ENCODE measurements at regions not wholly inside any gene's neighbourhood (a gene's known extent, or its start where the extent isn't known, plus 50 kb on each side); places are given as distances from the start of the nearest gene placed in this dataset.

DNA sequence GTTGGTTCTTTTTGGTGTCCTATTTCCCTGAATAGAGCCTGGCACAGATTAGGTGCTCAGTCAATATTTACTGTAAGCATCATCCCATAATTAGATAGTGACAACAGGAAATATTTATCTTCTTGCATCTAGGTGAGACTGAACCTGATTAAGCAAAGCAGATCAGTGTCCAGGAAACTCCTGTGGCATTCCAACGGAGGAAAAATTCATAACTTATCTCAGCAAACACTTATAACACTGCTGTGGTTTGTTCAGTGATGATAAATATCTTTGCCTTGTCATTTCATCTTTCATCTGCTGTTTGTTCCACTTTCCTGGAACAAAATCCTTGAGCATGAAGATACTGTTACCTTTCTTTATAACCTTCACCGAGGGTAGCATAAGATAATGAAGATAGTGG is 1160.3 kb upstream of the AUTS2 start:
- Histone ChIP-seq H3K4me3 (ENCODE audit: low read length) (no peak overlapping the region), H3K27me3 (ENCODE audit: control insufficient read depth, insufficient read depth, low read length) (no peaks in the 10 kb centered on the region), H3K9me3 (ENCODE audit: control insufficient read depth, low read depth, low read length) (no peaks in the 10 kb centered on the region), H3K36me3 (ENCODE audit: control insufficient read depth, low read depth, low read length) (no peaks in the 10 kb centered on the region), H3K27ac (ENCODE audit: low read length) (no peak overlapping the region), H3K4me1 (ENCODE audit: control insufficient read depth, low read depth, low read length) (no peaks in the 10 kb centered on the region), H3K9ac (ENCODE audit: low read length) (no peak overlapping the region)

DNA sequence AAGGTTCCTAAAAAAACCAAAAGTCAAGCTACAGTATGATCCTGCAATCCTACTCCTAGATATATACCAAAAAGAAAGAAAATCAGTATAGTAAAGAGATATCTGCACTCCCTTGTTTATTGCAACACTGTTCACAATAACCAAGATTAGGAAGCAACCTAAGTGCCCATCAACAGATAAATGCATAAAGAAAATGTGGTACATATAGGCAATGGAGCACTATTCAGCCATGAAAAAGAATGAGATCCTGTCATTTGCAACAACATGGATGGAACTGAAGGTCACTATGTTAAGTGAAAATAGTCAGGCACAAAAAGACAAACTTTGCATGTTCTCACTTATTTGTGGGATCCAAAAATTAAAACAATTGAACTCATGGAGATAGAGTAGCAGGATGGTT is 1159.5 kb upstream of the AUTS2 start:
- H3K27ac ChIP-seq (ENCODE audit: low read length) = no peak overlapping the region
- H3K4me1 ChIP-seq (ENCODE audit: control insufficient read depth, low read depth, low read length) = no peaks in the 10 kb centered on the region
- H3K27me3 ChIP-seq (ENCODE audit: control insufficient read depth, insufficient read depth, low read length) = no peaks in the 10 kb centered on the region
- no peaks in the 10 kb centered on the region for H3K36me3 ChIP-seq (ENCODE audit: control insufficient read depth, low read depth, low read length)
- H3K4me3 ChIP-seq (ENCODE audit: low read length) = no peak overlapping the region
- H3K9me3 ChIP-seq (ENCODE audit: control insufficient read depth, low read depth, low read length) = no peaks in the 10 kb centered on the region
- no peak overlapping the region for H3K9ac ChIP-seq (ENCODE audit: low read length)

DNA sequence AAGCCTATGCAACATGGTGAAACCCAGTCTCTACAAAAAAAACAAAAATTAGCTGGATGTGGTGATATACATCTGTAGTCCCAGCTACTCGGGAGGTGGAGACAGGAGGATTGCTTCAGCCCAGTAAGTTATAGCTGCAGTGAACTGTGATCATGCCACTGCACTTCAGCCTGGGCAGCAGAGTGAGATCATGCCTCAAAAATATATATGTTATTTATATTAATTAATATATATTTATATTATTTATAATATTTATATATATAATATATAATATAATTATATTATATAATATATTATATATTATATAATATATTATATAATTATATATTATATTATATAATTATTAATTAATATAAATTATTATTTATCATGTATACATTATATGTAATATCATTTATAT is 1158.4 kb upstream of the AUTS2 start:
- H3K9me3 ChIP-seq (ENCODE audit: control insufficient read depth, low read depth, low read length) = no peaks in the 10 kb centered on the region
- no peaks in the 10 kb centered on the region for H3K27me3 ChIP-seq (ENCODE audit: control insufficient read depth, insufficient read depth, low read length)
- H3K4me3 ChIP-seq (ENCODE audit: low read length) = no peak overlapping the region
- no peak overlapping the region for H3K27ac ChIP-seq (ENCODE audit: low read length)
- H3K9ac ChIP-seq (ENCODE audit: low read length) = no peak overlapping the region
- H3K4me1 ChIP-seq (ENCODE audit: control insufficient read depth, low read depth, low read length) = no peaks in the 10 kb centered on the region
- no peaks in the 10 kb centered on the region for H3K36me3 ChIP-seq (ENCODE audit: control insufficient read depth, low read depth, low read length)

DNA sequence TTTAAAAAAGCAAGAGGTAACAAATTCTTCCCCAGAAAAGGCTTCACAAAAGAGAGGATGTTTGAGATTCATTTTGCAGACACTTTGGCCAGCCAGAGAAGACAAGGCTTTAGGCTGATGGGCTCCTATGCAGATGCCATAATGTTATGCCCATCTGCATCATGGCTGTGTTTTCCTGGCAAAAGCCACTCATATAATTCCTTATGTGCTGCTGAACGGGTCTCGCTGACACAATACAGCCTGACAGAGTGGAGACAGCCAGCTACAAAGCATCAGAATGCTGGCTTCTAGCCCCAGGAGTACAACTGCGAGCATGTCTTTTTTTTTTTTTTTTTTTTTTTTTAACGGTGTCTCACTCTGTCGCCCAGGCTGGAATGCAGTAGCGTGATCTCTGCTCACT is 1157.4 kb upstream of the AUTS2 start:
- no peaks in the 10 kb centered on the region for H3K36me3 ChIP-seq (ENCODE audit: control insufficient read depth, low read depth, low read length)
- H3K4me1 ChIP-seq (ENCODE audit: control insufficient read depth, low read depth, low read length) = no peaks in the 10 kb centered on the region
- H3K9ac ChIP-seq (ENCODE audit: low read length) = no peak overlapping the region

DNA sequence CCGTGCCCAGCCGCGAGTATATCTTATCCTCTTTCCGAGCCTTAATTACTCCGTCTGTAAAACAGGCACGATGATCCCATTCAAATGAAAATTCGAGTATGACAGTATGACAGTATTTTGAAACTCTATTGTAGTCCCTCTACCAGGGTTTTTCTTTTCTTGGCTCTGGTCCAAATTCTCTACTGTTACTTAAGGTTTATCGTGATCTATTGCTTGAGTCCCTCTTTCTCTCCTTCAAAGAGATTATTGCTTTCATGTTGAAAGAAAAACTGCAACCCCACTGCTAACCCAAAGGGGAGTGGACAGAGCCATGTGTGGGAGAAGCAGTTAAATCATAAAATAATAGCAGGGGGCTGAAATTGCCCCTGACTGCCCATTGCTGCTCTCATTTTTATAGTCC is 1156.6 kb upstream of the AUTS2 start:
- Histone ChIP-seq H3K27ac (ENCODE audit: low read length) (no peak overlapping the region), H3K27me3 (ENCODE audit: control insufficient read depth, insufficient read depth, low read length) (no peaks in the 10 kb centered on the region), H3K36me3 (ENCODE audit: control insufficient read depth, low read depth, low read length) (no peaks in the 10 kb centered on the region), H3K9me3 (ENCODE audit: control insufficient read depth, low read depth, low read length) (no peaks in the 10 kb centered on the region), H3K9ac (ENCODE audit: low read length) (no peak overlapping the region), H3K4me1 (ENCODE audit: control insufficient read depth, low read depth, low read length) (no peaks in the 10 kb centered on the region), H3K4me3 (ENCODE audit: low read length) (no peak overlapping the region)

More for the DNA sequence above, 1157.4 kb upstream of the AUTS2 start:
- no peak overlapping the region for H3K27ac ChIP-seq (ENCODE audit: low read length)
- no peaks in the 10 kb centered on the region for H3K9me3 ChIP-seq (ENCODE audit: control insufficient read depth, low read depth, low read length)
- no peak overlapping the region for H3K4me3 ChIP-seq (ENCODE audit: low read length)
- no peaks in the 10 kb centered on the region for H3K27me3 ChIP-seq (ENCODE audit: control insufficient read depth, insufficient read depth, low read length)

DNA sequence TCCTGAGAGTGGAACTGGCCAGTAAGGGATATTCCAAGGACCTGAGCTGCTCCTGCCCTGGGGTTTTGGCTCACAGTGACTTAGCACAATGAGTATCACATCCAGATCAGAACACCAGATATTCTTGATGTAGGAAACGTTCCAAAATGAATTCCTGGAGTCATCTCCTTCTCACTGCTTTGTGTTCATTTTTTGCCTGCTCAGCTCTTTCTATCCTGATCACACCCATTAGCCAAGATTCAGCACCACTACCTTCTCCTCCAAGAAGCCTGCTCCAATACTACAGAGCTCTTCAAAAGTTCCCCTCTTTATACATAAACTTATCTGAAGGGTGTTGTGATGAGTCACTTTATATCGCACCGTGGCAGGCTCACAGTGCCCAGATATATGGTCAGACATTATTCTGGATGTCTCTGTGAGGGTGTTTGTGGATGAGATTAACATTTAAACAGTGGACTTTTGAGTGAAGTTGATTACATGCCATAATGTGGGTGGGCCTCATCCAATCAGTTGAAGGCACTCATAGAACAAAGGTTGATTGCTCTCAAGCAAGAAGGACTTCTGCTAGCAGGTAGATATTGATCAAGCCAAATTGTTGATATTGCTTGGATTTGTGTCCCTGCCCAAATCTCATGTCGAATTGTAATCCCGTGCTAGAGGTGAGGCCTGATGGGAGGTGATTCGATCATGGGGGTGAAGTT is 1155.2 kb upstream of the AUTS2 start:
- no peaks in the 10 kb centered on the region for H3K4me1 ChIP-seq (ENCODE audit: control insufficient read depth, low read depth, low read length)
- no peaks in the 10 kb centered on the region for H3K36me3 ChIP-seq (ENCODE audit: control insufficient read depth, low read depth, low read length)
- H3K9me3 ChIP-seq (ENCODE audit: control insufficient read depth, low read depth, low read length) = no peaks in the 10 kb centered on the region
- H3K4me3 ChIP-seq (ENCODE audit: low read length) = no peak overlapping the region
- H3K27ac ChIP-seq (ENCODE audit: low read length) = no peak overlapping the region
- H3K9ac ChIP-seq (ENCODE audit: low read length) = no peak overlapping the region
- no peaks in the 10 kb centered on the region for H3K27me3 ChIP-seq (ENCODE audit: control insufficient read depth, insufficient read depth, low read length)

DNA sequence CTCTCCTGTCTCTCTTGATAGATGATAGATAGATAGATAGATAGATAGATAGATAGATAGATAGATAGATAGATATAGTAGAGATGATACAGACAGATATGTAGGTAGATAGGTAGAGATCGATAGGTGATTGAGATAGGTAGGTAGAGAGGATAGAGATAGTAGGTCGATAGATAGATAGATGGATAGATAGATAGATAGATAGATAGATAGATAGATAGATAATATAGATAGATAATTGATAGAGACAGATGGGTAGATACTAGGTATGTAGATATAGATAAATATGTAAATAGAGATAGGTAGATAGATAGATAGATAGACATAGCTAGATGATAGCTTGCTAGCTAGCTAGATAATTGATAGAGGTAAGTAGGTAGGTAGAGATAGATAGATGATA is 1154.2 kb upstream of the AUTS2 start:
- Histone ChIP-seq H3K36me3 (ENCODE audit: control insufficient read depth, low read depth, low read length) (no peaks in the 10 kb centered on the region), H3K4me1 (ENCODE audit: control insufficient read depth, low read depth, low read length) (no peaks in the 10 kb centered on the region), H3K27me3 (ENCODE audit: control insufficient read depth, insufficient read depth, low read length) (no peaks in the 10 kb centered on the region), H3K27ac (ENCODE audit: low read length) (no peak overlapping the region), H3K9ac (ENCODE audit: low read length) (no peak overlapping the region), H3K4me3 (ENCODE audit: low read length) (no peak overlapping the region), H3K9me3 (ENCODE audit: control insufficient read depth, low read depth, low read length) (no peaks in the 10 kb centered on the region)

DNA sequence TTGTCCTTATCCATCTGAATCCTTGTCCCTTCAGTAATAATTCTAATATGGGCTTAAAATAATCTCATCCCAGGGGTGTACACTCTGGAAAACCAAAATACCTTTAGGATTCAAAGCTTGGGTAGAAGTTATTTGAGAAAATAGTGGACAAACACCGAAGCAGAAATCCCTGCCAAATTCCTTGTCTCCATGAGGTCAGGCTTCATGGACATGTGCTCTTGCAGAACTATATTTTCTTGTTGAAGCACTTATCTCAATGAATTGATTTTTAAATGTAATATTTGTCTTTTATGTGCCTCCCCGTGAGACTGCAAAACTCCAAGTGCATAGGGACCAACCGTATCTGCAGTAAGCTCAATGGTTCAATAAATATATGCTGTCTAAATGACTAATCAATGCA is 1153.3 kb upstream of the AUTS2 start:
- Histone ChIP-seq H3K4me3 (ENCODE audit: low read length) (no peak overlapping the region), H3K9me3 (ENCODE audit: control insufficient read depth, low read depth, low read length) (no peaks in the 10 kb centered on the region), H3K36me3 (ENCODE audit: control insufficient read depth, low read depth, low read length) (no peaks in the 10 kb centered on the region), H3K9ac (ENCODE audit: low read length) (no peak overlapping the region), H3K27me3 (ENCODE audit: control insufficient read depth, insufficient read depth, low read length) (no peaks in the 10 kb centered on the region), H3K4me1 (ENCODE audit: control insufficient read depth, low read depth, low read length) (no peaks in the 10 kb centered on the region), H3K27ac (ENCODE audit: low read length) (no peak overlapping the region)

DNA sequence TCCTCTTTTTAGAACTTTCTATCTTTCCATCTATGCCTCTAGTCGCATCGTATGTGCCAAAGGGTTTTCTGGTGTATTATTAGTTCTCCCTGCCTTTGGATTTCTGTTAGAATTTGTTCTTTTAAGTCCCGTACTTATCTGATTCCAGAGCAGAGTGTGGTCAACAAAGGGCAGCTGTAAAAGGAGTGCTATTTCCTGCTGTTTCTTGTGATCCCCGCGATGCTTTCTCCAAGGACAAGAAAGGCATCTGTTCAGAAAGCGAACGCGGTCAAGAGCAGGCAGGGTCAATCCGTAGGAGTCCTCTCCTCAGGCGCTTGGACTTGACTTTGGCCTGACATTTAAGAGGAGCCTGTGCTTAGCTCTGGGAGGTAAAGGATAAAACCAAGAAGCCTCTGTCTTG is 1152.1 kb upstream of the AUTS2 start:
- Histone ChIP-seq H3K9ac (ENCODE audit: low read length) (no peak overlapping the region), H3K4me3 (ENCODE audit: low read length) (no peak overlapping the region), H3K9me3 (ENCODE audit: control insufficient read depth, low read depth, low read length) (no peaks in the 10 kb centered on the region), H3K36me3 (ENCODE audit: control insufficient read depth, low read depth, low read length) (no peaks in the 10 kb centered on the region), H3K27ac (ENCODE audit: low read length) (no peak overlapping the region), H3K27me3 (ENCODE audit: control insufficient read depth, insufficient read depth, low read length) (no peaks in the 10 kb centered on the region), H3K4me1 (ENCODE audit: control insufficient read depth, low read depth, low read length) (no peaks in the 10 kb centered on the region)

DNA sequence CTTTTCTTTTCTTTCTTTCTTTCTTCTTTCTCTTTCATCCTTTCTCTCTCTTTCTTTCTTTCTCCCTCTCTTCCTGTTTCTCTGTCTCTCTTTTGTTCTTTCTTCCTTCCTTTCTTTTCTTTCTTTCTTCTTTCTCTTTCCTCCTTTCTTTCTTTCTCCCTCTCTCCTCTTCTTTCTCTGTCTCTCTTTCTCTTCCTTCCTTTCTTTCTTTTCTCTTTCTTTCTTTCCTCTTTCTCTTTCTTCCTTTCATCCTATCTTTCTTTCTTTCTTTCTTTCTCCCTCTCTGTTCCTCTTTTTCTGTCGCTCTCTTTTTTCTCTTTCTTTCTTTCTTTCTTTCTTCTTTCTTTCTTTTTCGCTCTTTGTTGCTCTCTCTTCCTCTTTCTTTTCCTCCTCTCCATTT is 1149.2 kb upstream of the AUTS2 start:
- no peak overlapping the region for H3K27ac ChIP-seq (ENCODE audit: low read length)
- no peaks in the 10 kb centered on the region for H3K4me1 ChIP-seq (ENCODE audit: control insufficient read depth, low read depth, low read length)
- H3K9me3 ChIP-seq (ENCODE audit: control insufficient read depth, low read depth, low read length) = no peaks in the 10 kb centered on the region
- H3K36me3 ChIP-seq (ENCODE audit: control insufficient read depth, low read depth, low read length) = no peaks in the 10 kb centered on the region
- no peak overlapping the region for H3K4me3 ChIP-seq (ENCODE audit: low read length)
- no peak overlapping the region for H3K9ac ChIP-seq (ENCODE audit: low read length)
- H3K27me3 ChIP-seq (ENCODE audit: control insufficient read depth, insufficient read depth, low read length) = no peaks in the 10 kb centered on the region

DNA sequence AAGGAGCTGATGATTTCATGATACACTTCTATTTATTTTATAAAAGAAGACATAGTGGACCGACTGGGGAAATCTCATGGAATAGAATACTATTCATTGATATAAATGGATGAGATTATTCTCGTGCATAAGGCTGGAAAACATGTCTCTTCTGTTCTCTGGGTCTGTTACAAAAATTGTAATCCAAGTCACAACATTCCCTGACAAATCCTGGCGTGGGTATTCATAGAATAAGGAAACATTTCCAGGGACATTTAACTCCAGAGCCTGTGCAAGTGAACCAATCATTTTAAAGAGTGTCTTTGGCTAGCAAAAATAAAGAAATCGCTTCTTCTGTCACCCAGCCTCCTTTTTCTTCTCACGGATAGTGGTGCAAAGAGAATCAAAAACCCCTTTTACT is 1148.5 kb upstream of the AUTS2 start:
- Histone ChIP-seq H3K36me3 (ENCODE audit: control insufficient read depth, low read depth, low read length) (no peaks in the 10 kb centered on the region), H3K27ac (ENCODE audit: low read length) (no peak overlapping the region), H3K9ac (ENCODE audit: low read length) (no peak overlapping the region)

DNA sequence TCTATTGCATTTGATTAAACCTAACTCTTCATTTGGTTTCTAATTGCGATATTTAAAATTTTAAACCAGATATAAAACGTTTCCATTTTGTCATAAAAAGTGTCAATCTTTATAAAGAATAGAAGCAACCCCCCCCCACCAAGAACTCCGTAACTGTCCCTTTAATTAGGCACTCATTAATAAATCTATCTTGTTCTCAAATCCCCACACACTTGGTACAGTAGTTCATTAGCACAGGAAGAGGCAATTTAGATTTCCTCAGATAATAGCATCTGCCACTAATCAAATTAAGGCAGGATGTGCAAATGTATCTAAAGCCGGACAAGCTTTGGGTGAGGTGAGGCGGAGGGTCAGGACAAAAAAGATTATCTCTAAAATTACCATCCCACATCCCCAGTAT is 1143.3 kb upstream of the AUTS2 start:
- Histone ChIP-seq H3K9me3 (ENCODE audit: control insufficient read depth, low read depth, low read length) (no peaks in the 10 kb centered on the region), H3K36me3 (ENCODE audit: control insufficient read depth, low read depth, low read length) (no peaks in the 10 kb centered on the region), H3K27ac (ENCODE audit: low read length) (no peak overlapping the region), H3K4me3 (ENCODE audit: low read length) (no peak overlapping the region), H3K27me3 (ENCODE audit: control insufficient read depth, insufficient read depth, low read length) (no peaks in the 10 kb centered on the region), H3K9ac (ENCODE audit: low read length) (no peak overlapping the region), H3K4me1 (ENCODE audit: control insufficient read depth, low read depth, low read length) (no peaks in the 10 kb centered on the region)

More for the DNA sequence above, 1148.5 kb upstream of the AUTS2 start:
- no peaks in the 10 kb centered on the region for H3K9me3 ChIP-seq (ENCODE audit: control insufficient read depth, low read depth, low read length)
- H3K4me3 ChIP-seq (ENCODE audit: low read length) = no peak overlapping the region
- no peaks in the 10 kb centered on the region for H3K27me3 ChIP-seq (ENCODE audit: control insufficient read depth, insufficient read depth, low read length)
- H3K4me1 ChIP-seq (ENCODE audit: control insufficient read depth, low read depth, low read length) = no peaks in the 10 kb centered on the region
